ENCODE measurements at regions not wholly inside any gene's neighbourhood (a gene's known extent, or its start where the extent isn't known, plus 50 kb on each side); places are given as distances from the start of the nearest gene placed in this dataset.

DNA sequence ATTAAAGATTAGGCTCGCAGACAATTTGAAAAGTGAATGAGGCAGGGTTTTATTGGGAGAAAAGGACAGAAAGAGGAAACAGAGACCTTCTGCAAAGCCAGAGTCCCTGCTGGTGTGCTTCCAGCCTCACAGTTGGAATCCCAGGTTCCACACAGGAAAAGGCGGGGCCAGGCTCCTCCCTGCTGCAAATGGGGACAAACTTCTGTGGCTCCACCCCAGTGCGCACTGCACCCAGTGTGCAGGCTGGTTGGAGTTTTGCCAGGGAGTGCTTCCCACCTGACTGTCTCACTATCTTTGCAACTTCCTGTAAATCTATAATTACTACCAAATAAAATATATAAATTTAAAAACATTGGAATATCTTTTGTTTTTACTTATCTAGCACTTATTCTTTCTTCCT, 386.0 kb upstream of the GRIN3A start:
- Histone ChIP-seq H3K9ac (ENCODE audit: insufficient read length, low read depth) (no peak overlapping the region), H3K9me3 (ENCODE audit: insufficient read depth, low read length) (no peaks in the 10 kb centered on the region), H3K27me3 (ENCODE audit: insufficient read depth, insufficient read length) (no peaks in the 10 kb centered on the region), H3K4me3 (ENCODE audit: insufficient read length, low read depth) (no peak overlapping the region), H3K36me3 (ENCODE audit: insufficient read depth, insufficient read length, low read length) (no peaks in the 10 kb centered on the region), H3K4me1 (ENCODE audit: insufficient read depth, insufficient read length) (no peaks in the 10 kb centered on the region)
- DNase-seq (ENCODE audit: low read depth, low spot score), result no peak
- TF ChIP-seq SUZ12 (IDR thresholded peaks at IDR 0.05; ENCODE audit: extremely low read depth, insufficient read depth, insufficient read length), result no peak
- no peak for TF ChIP-seq YY1 (IDR thresholded peaks at IDR 0.05; ENCODE audit: insufficient read depth, insufficient read length)
- no peak for TF ChIP-seq ZNF274 (IDR thresholded peaks at IDR 0.05; ENCODE audit: low read depth, low read length)

DNA sequence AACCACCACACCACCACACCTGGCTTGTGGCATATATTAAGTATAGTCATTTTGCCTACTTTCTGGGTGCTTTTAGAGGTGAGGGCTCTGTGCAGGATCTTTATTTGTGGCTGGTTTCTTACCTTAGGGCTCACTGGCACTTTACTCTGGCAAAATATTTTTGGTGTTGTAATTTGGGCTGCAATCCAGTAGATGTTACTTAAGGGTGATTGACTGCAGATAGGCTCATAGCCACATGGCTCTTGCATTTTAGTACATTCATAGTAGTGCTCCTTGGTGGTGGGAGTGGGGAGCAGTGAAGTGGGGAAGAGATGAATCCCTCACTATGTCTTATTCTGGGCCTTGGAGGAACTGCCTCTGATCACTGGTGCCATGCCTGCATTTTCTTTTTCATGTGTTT, 376.1 kb upstream of the GRIN3A start:
- Histone ChIP-seq H3K9me3 (ENCODE audit: insufficient read depth, low read length) (no peaks in the 10 kb centered on the region), H3K9ac (ENCODE audit: insufficient read length, low read depth) (no peak overlapping the region), H3K4me3 (ENCODE audit: insufficient read length, low read depth) (no peak overlapping the region), H3K36me3 (ENCODE audit: insufficient read depth, insufficient read length, low read length) (no peaks in the 10 kb centered on the region), H3K27me3 (ENCODE audit: insufficient read depth, insufficient read length) (no peaks in the 10 kb centered on the region), H3K4me1 (ENCODE audit: insufficient read depth, insufficient read length) (no peaks in the 10 kb centered on the region)
- TF ChIP-seq SUZ12 (IDR thresholded peaks at IDR 0.05; ENCODE audit: extremely low read depth, insufficient read depth, insufficient read length) (no peak), ZNF274 (IDR thresholded peaks at IDR 0.05; ENCODE audit: low read depth, low read length) (no peak), YY1 (IDR thresholded peaks at IDR 0.05; ENCODE audit: insufficient read depth, insufficient read length) (no peak)
- DNase-seq (ENCODE audit: low read depth, low spot score), result no peak

GRCh38 chr9:102113191-102113590, 374.7 kb upstream of the GRIN3A start:
- H3K4me3 ChIP-seq (ENCODE audit: insufficient read length, low read depth), result no peak overlapping the region
- TF ChIP-seq ZNF274 (IDR thresholded peaks at IDR 0.05; ENCODE audit: low read depth, low read length) (no peak), SUZ12 (IDR thresholded peaks at IDR 0.05; ENCODE audit: extremely low read depth, insufficient read depth, insufficient read length) (no peak), YY1 (IDR thresholded peaks at IDR 0.05; ENCODE audit: insufficient read depth, insufficient read length) (no peak)
- no peaks in the 10 kb centered on the region for H3K4me1 ChIP-seq (ENCODE audit: insufficient read depth, insufficient read length)

DNA sequence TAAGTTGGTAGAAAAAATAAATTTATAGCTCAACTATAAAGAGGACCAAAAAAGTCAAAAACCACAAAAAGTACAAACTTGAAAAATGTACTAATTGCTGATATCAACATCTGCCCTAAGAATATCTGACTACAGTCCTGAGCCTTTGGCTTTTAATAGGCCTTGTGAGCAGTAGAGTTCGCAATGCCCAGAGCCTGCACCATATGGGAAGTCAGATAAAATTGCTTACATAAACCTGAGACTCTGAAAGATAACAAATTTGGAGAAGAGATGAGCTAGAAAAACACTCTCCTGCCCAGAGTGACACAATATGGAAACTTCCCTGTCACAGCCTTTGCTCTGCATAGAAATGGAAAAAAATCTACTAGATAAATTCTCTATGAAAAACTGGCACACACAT, 368.0 kb upstream of the GRIN3A start:
- Histone ChIP-seq H3K27me3 (ENCODE audit: insufficient read depth, insufficient read length) (no peaks in the 10 kb centered on the region), H3K36me3 (ENCODE audit: insufficient read depth, insufficient read length, low read length) (no peaks in the 10 kb centered on the region), H3K4me3 (ENCODE audit: insufficient read length, low read depth) (no peak overlapping the region), H3K9ac (ENCODE audit: insufficient read length, low read depth) (no peak overlapping the region), H3K9me3 (ENCODE audit: insufficient read depth, low read length) (no peaks in the 10 kb centered on the region), H3K4me1 (ENCODE audit: insufficient read depth, insufficient read length) (no peaks in the 10 kb centered on the region)
- no peak for TF ChIP-seq YY1 (IDR thresholded peaks at IDR 0.05; ENCODE audit: insufficient read depth, insufficient read length)
- TF ChIP-seq SUZ12 (IDR thresholded peaks at IDR 0.05; ENCODE audit: extremely low read depth, insufficient read depth, insufficient read length), result no peak
- DNase-seq (ENCODE audit: low read depth, low spot score), result no peak

More at GRCh38 chr9:102113191-102113590, 374.7 kb upstream of the GRIN3A start:
- Histone ChIP-seq H3K9ac (ENCODE audit: insufficient read length, low read depth) (no peak overlapping the region), H3K36me3 (ENCODE audit: insufficient read depth, insufficient read length, low read length) (no peaks in the 10 kb centered on the region), H3K9me3 (ENCODE audit: insufficient read depth, low read length) (no peaks in the 10 kb centered on the region), H3K27me3 (ENCODE audit: insufficient read depth, insufficient read length) (no peaks in the 10 kb centered on the region)
- no peak for DNase-seq (ENCODE audit: low read depth, low spot score)

DNA sequence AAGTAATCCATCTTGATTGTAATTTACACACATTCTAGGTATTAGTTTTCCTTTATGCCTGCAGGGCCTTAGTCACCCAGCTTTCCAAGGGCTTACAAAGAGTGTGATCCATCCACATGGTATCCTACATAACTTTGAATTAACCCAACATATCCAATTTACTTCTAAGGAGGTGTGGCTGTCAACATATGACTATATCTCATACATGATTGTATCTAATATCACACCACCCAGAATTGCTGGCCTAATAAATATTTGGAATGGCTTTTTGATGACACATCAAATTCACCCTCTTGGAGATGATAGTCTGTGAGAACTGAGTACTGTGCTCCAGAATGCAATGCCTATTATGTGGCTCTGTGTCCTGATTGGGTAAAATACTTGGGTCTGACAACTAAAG, 363.3 kb upstream of the GRIN3A start:
- H3K27me3 ChIP-seq (ENCODE audit: insufficient read depth, insufficient read length), result no peaks in the 10 kb centered on the region
- no peaks in the 10 kb centered on the region for H3K9me3 ChIP-seq (ENCODE audit: insufficient read depth, low read length)
- TF ChIP-seq SUZ12 (IDR thresholded peaks at IDR 0.05; ENCODE audit: extremely low read depth, insufficient read depth, insufficient read length) (no peak), YY1 (IDR thresholded peaks at IDR 0.05; ENCODE audit: insufficient read depth, insufficient read length) (no peak), ZNF274 (IDR thresholded peaks at IDR 0.05; ENCODE audit: low read depth, low read length) (no peak)
- no peak overlapping the region for H3K4me3 ChIP-seq (ENCODE audit: insufficient read length, low read depth)
- no peaks in the 10 kb centered on the region for H3K36me3 ChIP-seq (ENCODE audit: insufficient read depth, insufficient read length, low read length)
- H3K4me1 ChIP-seq (ENCODE audit: insufficient read depth, insufficient read length), result no peaks in the 10 kb centered on the region
- no peak overlapping the region for H3K9ac ChIP-seq (ENCODE audit: insufficient read length, low read depth)
- DNase-seq (ENCODE audit: low read depth, low spot score), result no peak

GRCh38 chr9:102087141-102087540, 348.7 kb upstream of the GRIN3A start:
- Histone ChIP-seq H3K4me1 (ENCODE audit: insufficient read depth, insufficient read length) (no peaks in the 10 kb centered on the region), H3K27me3 (ENCODE audit: insufficient read depth, insufficient read length) (no peaks in the 10 kb centered on the region), H3K9ac (ENCODE audit: insufficient read length, low read depth) (no peak overlapping the region), H3K9me3 (ENCODE audit: insufficient read depth, low read length) (no peaks in the 10 kb centered on the region), H3K36me3 (ENCODE audit: insufficient read depth, insufficient read length, low read length) (no peaks in the 10 kb centered on the region), H3K4me3 (ENCODE audit: insufficient read length, low read depth) (no peak overlapping the region)
- no peak for TF ChIP-seq YY1 (IDR thresholded peaks at IDR 0.05; ENCODE audit: insufficient read depth, insufficient read length)
- no peak for TF ChIP-seq ZNF274 (IDR thresholded peaks at IDR 0.05; ENCODE audit: low read depth, low read length)
- TF ChIP-seq SUZ12 (IDR thresholded peaks at IDR 0.05; ENCODE audit: extremely low read depth, insufficient read depth, insufficient read length), result no peak
- DNase-seq (ENCODE audit: low read depth, low spot score), result no peak

DNA sequence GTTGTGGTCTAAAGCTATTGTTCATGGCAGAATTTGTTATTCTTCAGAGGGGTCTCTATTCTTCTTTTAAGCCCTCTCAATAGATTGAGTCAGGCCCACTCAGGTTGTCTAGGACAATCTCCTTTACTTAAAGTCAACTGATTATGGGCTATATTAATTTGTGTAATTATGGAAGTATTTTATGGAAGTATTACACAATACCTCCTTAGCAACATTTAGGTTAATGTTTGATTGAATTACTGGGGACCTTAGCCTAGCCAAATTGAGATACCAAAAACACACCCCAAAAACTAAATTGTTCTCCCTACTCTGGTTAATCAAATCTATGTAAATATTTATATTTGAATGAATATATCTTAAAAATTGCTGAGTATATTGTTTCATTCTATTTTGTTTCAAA, 347.1 kb upstream of the GRIN3A start:
- no peaks in the 10 kb centered on the region for H3K4me1 ChIP-seq (ENCODE audit: insufficient read depth, insufficient read length)
- H3K4me3 ChIP-seq (ENCODE audit: insufficient read length, low read depth), result no peak overlapping the region
- H3K27me3 ChIP-seq (ENCODE audit: insufficient read depth, insufficient read length), result no peaks in the 10 kb centered on the region
- TF ChIP-seq ZNF274 (IDR thresholded peaks at IDR 0.05; ENCODE audit: low read depth, low read length) (no peak), SUZ12 (IDR thresholded peaks at IDR 0.05; ENCODE audit: extremely low read depth, insufficient read depth, insufficient read length) (no peak)
- DNase-seq (ENCODE audit: low read depth, low spot score), result no peak
- H3K36me3 ChIP-seq (ENCODE audit: insufficient read depth, insufficient read length, low read length), result no peaks in the 10 kb centered on the region
- no peak overlapping the region for H3K9ac ChIP-seq (ENCODE audit: insufficient read length, low read depth)
- H3K9me3 ChIP-seq (ENCODE audit: insufficient read depth, low read length), result no peaks in the 10 kb centered on the region

All from NT2/D1 (cell line).